ENCODE measurements at regions not wholly inside any gene's neighbourhood (a gene's known extent, or its start where the extent isn't known, plus 50 kb on each side); places are given as distances from the start of the nearest gene placed in this dataset.

GRCh38 chr11:109362059-109362458, 59.9 kb upstream of the C11orf87 start:
- no peak for TF ChIP-seq CTCF (IDR thresholded peaks at IDR 0.05)
- no peak overlapping the region for H3K27ac ChIP-seq
- H3K4me2 ChIP-seq (ENCODE audit: low read length), result no peak overlapping the region
- H3K27me3 ChIP-seq (ENCODE audit: control insufficient read depth, insufficient read depth, low read length), result no peaks in the 10 kb centered on the region
- no peak overlapping the region for H2AFZ ChIP-seq
- H3K79me2 ChIP-seq, result no peaks in the 10 kb centered on the region
- no peak overlapping the region for H3K4me3 ChIP-seq (ENCODE audit: low read depth, low read length)
- no peaks in the 10 kb centered on the region for H3K4me1 ChIP-seq
- H3K9me3 ChIP-seq (ENCODE audit: control insufficient read depth, low read length), result no peaks in the 10 kb centered on the region
- H3K36me3 ChIP-seq (ENCODE audit: control insufficient read depth, insufficient read depth, low read length), result no peaks in the 10 kb centered on the region
- no peak overlapping the region for H3K9ac ChIP-seq

GRCh38 chr11:109363682-109364081, 58.3 kb upstream of the C11orf87 start:
- no peak for TF ChIP-seq CTCF (IDR thresholded peaks at IDR 0.05)
- no peaks in the 10 kb centered on the region for H3K36me3 ChIP-seq (ENCODE audit: control insufficient read depth, insufficient read depth, low read length)
- no peak overlapping the region for H3K4me3 ChIP-seq (ENCODE audit: low read depth, low read length)
- H3K9ac ChIP-seq, result no peak overlapping the region
- H3K4me2 ChIP-seq (ENCODE audit: low read length), result no peak overlapping the region
- no peaks in the 10 kb centered on the region for H3K27me3 ChIP-seq (ENCODE audit: control insufficient read depth, insufficient read depth, low read length)
- no peak overlapping the region for H3K27ac ChIP-seq
- H2AFZ ChIP-seq, result no peak overlapping the region
- no peaks in the 10 kb centered on the region for H3K9me3 ChIP-seq (ENCODE audit: control insufficient read depth, low read length)
- no peaks in the 10 kb centered on the region for H3K4me1 ChIP-seq
- no peaks in the 10 kb centered on the region for H3K79me2 ChIP-seq

GRCh38 chr11:109364851-109365250, 57.1 kb upstream of the C11orf87 start:
- Histone ChIP-seq H3K36me3 (ENCODE audit: control insufficient read depth, insufficient read depth, low read length) (no peaks in the 10 kb centered on the region), H3K27ac (no peak overlapping the region), H3K9ac (no peak overlapping the region), H2AFZ (no peak overlapping the region), H3K4me2 (ENCODE audit: low read length) (no peak overlapping the region), H3K9me3 (ENCODE audit: control insufficient read depth, low read length) (no peaks in the 10 kb centered on the region), H3K4me3 (ENCODE audit: low read depth, low read length) (no peak overlapping the region), H3K4me1 (no peaks in the 10 kb centered on the region), H3K27me3 (ENCODE audit: control insufficient read depth, insufficient read depth, low read length) (no peaks in the 10 kb centered on the region), H3K79me2 (no peaks in the 10 kb centered on the region)
- TF ChIP-seq CTCF (IDR thresholded peaks at IDR 0.05), result no peak

- Histone ChIP-seq H3K4me2 (ENCODE audit: low read length) (no peak overlapping the region), H3K79me2 (no peaks in the 10 kb centered on the region), H3K27ac (no peak overlapping the region), H3K36me3 (ENCODE audit: control insufficient read depth, insufficient read depth, low read length) (no peaks in the 10 kb centered on the region), H3K4me3 (ENCODE audit: low read depth, low read length) (no peak overlapping the region), H3K9me3 (ENCODE audit: control insufficient read depth, low read length) (no peaks in the 10 kb centered on the region), H3K9ac (no peak overlapping the region), H3K27me3 (ENCODE audit: control insufficient read depth, insufficient read depth, low read length) (no peaks in the 10 kb centered on the region), H2AFZ (no peak overlapping the region), H3K4me1 (no peaks in the 10 kb centered on the region)
- TF ChIP-seq CTCF (IDR thresholded peaks at IDR 0.05), result no peak
Observed at GRCh38 chr11:109371444-109372176, 50.4 kb upstream of the C11orf87 start.
